Neuronal stem cell (in vitro differentiated cells): ENCODE measurements at regions not wholly inside any gene's neighbourhood (a gene's known extent, or its start where the extent isn't known, plus 50 kb on each side); places are given as distances from the start of the nearest gene placed in this dataset.

Experiments
- DNase-seq: peaks from one replicate; pipeline ENCODE4 v3.0.0-alpha.2; 2013; ENCODE audit warnings: low spot score
- H2AFZ ChIP-seq: one replicate; pipeline ENCODE4 v1.6.1; 2013; ENCODE audit warnings: mild to moderate bottlenecking, low read length, inconsistent platforms
- H2AK5ac ChIP-seq: 2 replicates; pipeline ENCODE4 v1.6.1; 2013; ENCODE audit warnings: low read depth, mild to moderate bottlenecking, inconsistent platforms, low read length, moderate library complexity, mixed read lengths
- H2BK120ac ChIP-seq: 2 replicates; pipeline ENCODE4 v1.6.1; 2013; ENCODE audit warnings: low read depth, mild to moderate bottlenecking, inconsistent platforms, low read length, moderate library complexity, mixed read lengths
- H2BK12ac ChIP-seq: one replicate; pipeline ENCODE4 v1.6.1; 2013; ENCODE audit warnings: low read length, inconsistent platforms
- H2BK15ac ChIP-seq: 2 replicates; pipeline ENCODE4 v1.6.1; 2013; ENCODE audit warnings: mild to moderate bottlenecking, low read length, inconsistent platforms, mixed read lengths
- H2BK5ac ChIP-seq: one replicate; pipeline ENCODE4 v1.6.1; 2013; ENCODE audit warnings: inconsistent platforms, mild to moderate bottlenecking, low read length, moderate library complexity
- H3K14ac ChIP-seq: one replicate; pipeline ENCODE4 v1.6.1; 2013; ENCODE audit warnings: low read length, inconsistent platforms
- H3K18ac ChIP-seq: 2 replicates; pipeline ENCODE4 v1.6.1; 2013; ENCODE audit warnings: low read length, inconsistent platforms
- H3K23ac ChIP-seq: 2 replicates; pipeline ENCODE4 v1.6.1; 2013; ENCODE audit warnings: low read depth, mild to moderate bottlenecking, mixed read lengths, low read length, inconsistent platforms; ENCODE audit not compliant: poor library complexity
- H3K27ac ChIP-seq: replicated peaks from 3 replicates; pipeline ENCODE4 v1.5.1; 2013; ENCODE audit warnings: low read length, inconsistent platforms
- H3K27me3 ChIP-seq, 3 experiments: 2 replicates each; pipeline ENCODE4 v1.6.1; 2013; ENCODE audit warnings: low read length in 3 of 3, mild to moderate bottlenecking in 2 of 3, inconsistent platforms in 1 of 3, low read depth in 1 of 3, mixed read lengths in 1 of 3, moderate library complexity in 1 of 3; ENCODE audit not compliant: control insufficient read depth in 3 of 3, insufficient read depth in 3 of 3
- H3K36me3 ChIP-seq, 2 donors: replicated peaks in 1 of 2; 2 replicates each; pipeline ENCODE4 v1.6.1; 2013; ENCODE audit warnings: low read length in 2 of 2; ENCODE audit not compliant: control insufficient read depth in 2 of 2, insufficient read depth in 2 of 2
- H3K4ac ChIP-seq: 2 replicates; pipeline ENCODE4 v1.6.1; 2013; ENCODE audit warnings: inconsistent platforms, mild to moderate bottlenecking, low read length, moderate library complexity
- H3K4me1 ChIP-seq, 2 donors: 1 replicate in 1 of 2; 2 replicates in 1 of 2; pipeline ENCODE4 v1.6.1; 2013; ENCODE audit warnings: low read length in 2 of 2, low read depth in 1 of 2; ENCODE audit not compliant: control insufficient read depth in 2 of 2, insufficient read depth in 1 of 2
- H3K4me2 ChIP-seq: one replicate; pipeline ENCODE4 v1.6.1; 2013; ENCODE audit warnings: mild to moderate bottlenecking, low read length, inconsistent platforms; ENCODE audit not compliant: insufficient read depth, poor library complexity, severe bottlenecking
- H3K4me3 ChIP-seq, 2 donors: 2 replicates each; pipeline ENCODE4 v1.5.1; 2013; ENCODE audit warnings: low read length in 2 of 2, mild to moderate bottlenecking in 2 of 2, inconsistent platforms in 1 of 2, moderate library complexity in 1 of 2
- H3K79me1 ChIP-seq: one replicate; pipeline ENCODE4 v1.6.1; 2013; ENCODE audit warnings: low read depth, mild to moderate bottlenecking, inconsistent platforms, low read length, moderate library complexity
- H3K9ac ChIP-seq: one replicate; pipeline ENCODE4 v1.6.1; 2013; ENCODE audit warnings: mild to moderate bottlenecking, low read depth, low read length, inconsistent platforms; ENCODE audit not compliant: poor library complexity
- H3K9me3 ChIP-seq, 2 donors: replicated peaks in 1 of 2; 2 replicates each; pipeline versions ENCODE3 to v1.6.1; 2013; ENCODE audit warnings: low read length in 2 of 2, mild to moderate bottlenecking in 2 of 2, inconsistent platforms in 1 of 2, low read depth in 1 of 2, mixed read lengths in 1 of 2, moderate library complexity in 1 of 2; ENCODE audit not compliant: control insufficient read depth in 2 of 2, insufficient read depth in 1 of 2
- H4K8ac ChIP-seq: one replicate; pipeline ENCODE4 v1.6.1; 2013; ENCODE audit warnings: low read depth, mild to moderate bottlenecking, inconsistent platforms, low read length, moderate library complexity
- H4K91ac ChIP-seq: one replicate; pipeline ENCODE4 v1.6.1; 2013; ENCODE audit warnings: low read length, low read depth, mild to moderate bottlenecking, inconsistent platforms; ENCODE audit not compliant: poor library complexity
- WGBS, 2 donors: extraction: QIAGEN DNeasy Blood & Tissue Kit; methylation state at CpG; one replicate each; pipeline ENCODE4 v1.1.7; 2013; ENCODE audit warnings: missing lambda C conversion rate in 2 of 2, mixed read lengths in 1 of 2; ENCODE audit not compliant: insufficient read length in 2 of 2, insufficient replicate concordance in 1 of 2; ENCODE audit errors: extremely low coverage in 2 of 2; 5-methylcytosine and 5-hydroxymethylcytosine counted together

GRCh38 chr11:69892237-69892985 lies 73.2 kb upstream of the FGF3 start:
- WGBS, 2 donors: no CpG with 5 or more reads among the region's 29 CpGs
- H3K27me3 ChIP-seq: peaks cover 0 to 39% (median 11%) of the 10 kb centered on the region in 3 experiments

GRCh38 chr11:69892986-69893555 lies 73.9 kb upstream of the FGF3 start:
- no CpG with 5 or more reads among the region's 11 CpGs for WGBS, 2 donors
- Histone ChIP-seq H3K4me1 (peaks cover 8 to 12% of the 10 kb centered on the region in 2 donors), H3K9me3 (peaks cover 0 to under 1% of the 10 kb centered on the region in 2 donors), H2AK5ac (peak overlapping the region; percentile 88), H3K14ac (no peak overlapping the region), H4K8ac (no peak overlapping the region), H3K4me2 (no peak overlapping the region), H3K4me3 (no peak overlapping the region), H3K27me3 (peaks cover 0 to 39% (median 10%) of the 10 kb centered on the region in 3 experiments), H2AFZ (no peak overlapping the region), H3K27ac (no peak overlapping the region), H4K91ac (no peak overlapping the region), H3K79me1 (no peaks in the 10 kb centered on the region), H3K23ac (no peak overlapping the region), H3K4ac (no peak overlapping the region), H2BK15ac (peak overlapping the region; percentile 82), H2BK5ac (no peak overlapping the region), H2BK120ac (peak overlapping the region; percentile 42), H3K36me3 (no peaks in the 10 kb centered on the region), H3K9ac (peak overlapping the region; percentile 45), H3K18ac (peak overlapping the region; percentile 76), H2BK12ac (no peak overlapping the region)
- no peak for DNase-seq

More at GRCh38 chr11:69892237-69892985, 73.2 kb upstream of the FGF3 start:
- DNase-seq: no peak
- Histone ChIP-seq H4K8ac (no peak overlapping the region), H3K18ac (peak overlapping the region; percentile 81), H3K4me3 (no peak overlapping the region), H2BK12ac (peak overlapping the region; percentile 63), H2AK5ac (peak overlapping the region; percentile 88), H3K79me1 (no peaks in the 10 kb centered on the region), H3K4me1 (peaks cover 8 to 12% of the 10 kb centered on the region in 2 donors), H3K4ac (peak overlapping the region; percentile 54), H2BK5ac (no peak overlapping the region), H3K23ac (no peak overlapping the region), H2BK15ac (peak overlapping the region; percentile 82), H3K27ac (no peak overlapping the region), H3K9me3 (no peaks in the 10 kb centered on the region), H3K4me2 (no peak overlapping the region), H2BK120ac (peak overlapping the region; percentile 42), H4K91ac (peak overlapping the region; percentile 28), H3K14ac (peak overlapping the region; percentile 26), H3K9ac (peak overlapping the region; percentile 12), H3K36me3 (no peaks in the 10 kb centered on the region), H2AFZ (no peak overlapping the region)

- Histone ChIP-seq H3K4me3 (no peak overlapping the region), H4K8ac (no peak overlapping the region), H2BK12ac (no peak overlapping the region), H3K27ac (no peak overlapping the region), H3K4me2 (no peak overlapping the region), H3K23ac (no peak overlapping the region), H3K36me3 (no peaks in the 10 kb centered on the region), H3K79me1 (no peaks in the 10 kb centered on the region), H2BK15ac (peak overlapping the region; percentile 38), H2BK120ac (no peak overlapping the region), H4K91ac (no peak overlapping the region), H3K4ac (no peak overlapping the region), H3K9ac (peak overlapping the region; percentile 3), H3K4me1 (peaks cover 8 to 11% of the 10 kb centered on the region in 2 donors), H3K14ac (no peak overlapping the region), H2BK5ac (no peak overlapping the region), H2AFZ (no peak overlapping the region), H2AK5ac (peak overlapping the region; percentile 66), H3K9me3 (peaks cover 0 to 3% of the 10 kb centered on the region in 2 donors), H3K18ac (peak overlapping the region; percentile 19), H3K27me3 (peaks cover 0 to 39% (median 8%) of the 10 kb centered on the region in 3 experiments)
- no CpG with 5 or more reads among the region's 10 CpGs for WGBS, 2 donors
- DNase-seq: no peak
These were observed 74.4 kb upstream of the FGF3 start for GRCh38 chr11:69893631-69894030.

GRCh38 chr11:69894181-69894611 lies 75.0 kb upstream of the FGF3 start:
- no peak overlapping the region for H3K4me3 ChIP-seq
- H3K4me2 ChIP-seq: no peak overlapping the region
- H2BK120ac ChIP-seq: no peak overlapping the region
- peak overlapping the region; percentile 38 for H2BK15ac ChIP-seq
- H3K23ac ChIP-seq: peak overlapping the region; percentile 44
- H2BK12ac ChIP-seq: no peak overlapping the region
- H3K4ac ChIP-seq: no peak overlapping the region
- H3K79me1 ChIP-seq: no peaks in the 10 kb centered on the region
- peak overlapping the region; percentile 3 for H3K9ac ChIP-seq
- no peak overlapping the region for H2AFZ ChIP-seq
- no peak overlapping the region for H3K14ac ChIP-seq
- peaks cover 8 to 11% of the 10 kb centered on the region in 2 donors for H3K4me1 ChIP-seq
- no peak overlapping the region for H3K27ac ChIP-seq
- no peak overlapping the region for H2BK5ac ChIP-seq
- H3K27me3 ChIP-seq: peaks cover 0 to 38% (median 8%) of the 10 kb centered on the region in 3 experiments
- peak overlapping the region; percentile 66 for H2AK5ac ChIP-seq
- H4K91ac ChIP-seq: no peak overlapping the region
- H3K9me3 ChIP-seq: peaks cover 0 to 3% of the 10 kb centered on the region in 2 donors
- peak overlapping the region; percentile 76 for H4K8ac ChIP-seq
- no peak for DNase-seq
- peak overlapping the region; percentile 7 for H3K18ac ChIP-seq
- WGBS, 2 donors: no CpG with 5 or more reads among the region's 15 CpGs
- H3K36me3 ChIP-seq: no peaks in the 10 kb centered on the region
